CD8-positive, alpha-beta memory T cell (primary cell): ENCODE measurements at regions not wholly inside any gene's neighbourhood (a gene's known extent, or its start where the extent isn't known, plus 50 kb on each side); places are given as distances from the start of the nearest gene placed in this dataset.

ENCODE experiments used
- CTCF ChIA-PET: fragments of 350-600 bp; sonication (Branson Sonifier 250); formaldehyde crosslinking; loops from one replicate; lab custom pipeline; 2021; ENCODE audit warnings: antibody characterized with exemption; lab: Charles Lee
- POLR2A ChIA-PET: fragments of 350-600 bp; sonication (Branson Sonifier 250); formaldehyde crosslinking; loops from one replicate; lab custom pipeline; 2021; ENCODE audit warnings: antibody characterized with exemption; lab: Charles Lee
- DNase-seq, 5 donors: peaks; one replicate each; pipeline versions ENCODE4 v3.0.0 to v3.0.0-alpha.2; 2020 to 2022; ENCODE audit warnings: mixed read lengths in 1 of 5
- H3K27ac ChIP-seq: one replicate; pipeline ENCODE4 v1.7.0; 2013; ENCODE audit warnings: low read depth, mild to moderate bottlenecking, low read length, moderate library complexity
- H3K27me3 ChIP-seq: 2 replicates; pipeline ENCODE4 v1.7.0; 2013; ENCODE audit warnings: low read length, mild to moderate bottlenecking; ENCODE audit not compliant: insufficient read depth, poor library complexity, severe bottlenecking
- H3K36me3 ChIP-seq: 2 replicates; pipeline ENCODE4 v1.7.0; 2013; ENCODE audit warnings: mild to moderate bottlenecking, low read length, moderate library complexity; ENCODE audit not compliant: insufficient read depth
- H3K4me1 ChIP-seq: 2 replicates; pipeline ENCODE4 v1.7.0; 2013; ENCODE audit warnings: mild to moderate bottlenecking, low read length, moderate library complexity; ENCODE audit not compliant: insufficient read depth
- H3K4me3 ChIP-seq: 2 replicates; pipeline ENCODE4 v1.7.0; 2013; ENCODE audit warnings: mild to moderate bottlenecking, low read length
- H3K9me3 ChIP-seq: 2 replicates; pipeline ENCODE4 v1.7.0; 2013; ENCODE audit warnings: mild to moderate bottlenecking, low read length
- H3K27ac Mint-ChIP-seq, 8 donors: one replicate each; pipeline ENCODE4 v1.8.0; 2020 to 2021; ENCODE audit warnings: mixed read lengths in 8 of 8, mild to moderate bottlenecking in 6 of 8, inconsistent platforms in 3 of 8, moderate library complexity in 3 of 8
- H3K27me3 Mint-ChIP-seq, 2 donors: one replicate each; pipeline ENCODE4 v1.8.0; 2020 to 2021; ENCODE audit warnings: mixed read lengths in 2 of 2, mild to moderate bottlenecking in 1 of 2, moderate library complexity in 1 of 2
- H3K36me3 Mint-ChIP-seq, 3 donors: one replicate each; pipeline ENCODE4 v1.8.0; 2020 to 2021; ENCODE audit warnings: mixed read lengths in 3 of 3, inconsistent platforms in 1 of 3, mild to moderate bottlenecking in 1 of 3
- H3K4me1 Mint-ChIP-seq, 3 donors: one replicate each; pipeline ENCODE4 v1.8.0; 2020 to 2021; ENCODE audit warnings: mixed read lengths in 3 of 3, inconsistent platforms in 1 of 3, mild to moderate bottlenecking in 1 of 3
- H3K4me3 Mint-ChIP-seq, 7 donors: one replicate each; pipeline ENCODE4 v1.8.0; 2020 to 2021; ENCODE audit warnings: mixed read lengths in 7 of 7, mild to moderate bottlenecking in 6 of 7, moderate library complexity in 4 of 7, inconsistent platforms in 2 of 7
- H3K9me3 Mint-ChIP-seq, 5 donors: one replicate each; pipeline ENCODE4 v1.8.0; 2020 to 2022; ENCODE audit warnings: mixed read lengths in 5 of 5, mild to moderate bottlenecking in 3 of 5, moderate library complexity in 2 of 5, inconsistent platforms in 1 of 5

GRCh38 chr6:15129887-15130286, 116.0 kb upstream of the JARID2 start:
- ChIA-PET CTCF (no interaction called here), POLR2A (no interaction called here)
- Histone ChIP-seq H3K27ac (no peak overlapping the region), H3K27me3 (no peaks in the 10 kb centered on the region), H3K9me3 (no peaks in the 10 kb centered on the region), H3K36me3 (no peaks in the 10 kb centered on the region), H3K4me3 (no peak overlapping the region), H3K4me1 (no peaks in the 10 kb centered on the region)
- no peaks in the 10 kb centered on the region for H3K4me1 Mint-ChIP-seq
- no peaks in the 10 kb centered on the region for H3K36me3 Mint-ChIP-seq
- H3K9me3 Mint-ChIP-seq: no peaks in the 10 kb centered on the region
- peaks cover 0 to 5% of the 10 kb centered on the region in 2 donors for H3K27me3 Mint-ChIP-seq
- H3K27ac Mint-ChIP-seq: no peak overlapping the region
- H3K4me3 Mint-ChIP-seq: no peak overlapping the region
- no peak for DNase-seq

GRCh38 chr6:15131234-15131633, 114.6 kb upstream of the JARID2 start:
- no peaks in the 10 kb centered on the region for H3K36me3 Mint-ChIP-seq
- Histone ChIP-seq H3K4me1 (no peaks in the 10 kb centered on the region), H3K9me3 (no peaks in the 10 kb centered on the region), H3K27ac (no peak overlapping the region), H3K27me3 (no peaks in the 10 kb centered on the region), H3K36me3 (no peaks in the 10 kb centered on the region), H3K4me3 (no peak overlapping the region)
- DNase-seq: no peak
- H3K4me1 Mint-ChIP-seq: no peaks in the 10 kb centered on the region
- no peaks in the 10 kb centered on the region for H3K9me3 Mint-ChIP-seq
- no peak overlapping the region for H3K4me3 Mint-ChIP-seq
- ChIA-PET CTCF (no interaction called here), POLR2A (no interaction called here)
- H3K27ac Mint-ChIP-seq: peak overlapping the region in 1 of 8 donors; percentile 74
- H3K27me3 Mint-ChIP-seq: peaks cover 0 to 3% of the 10 kb centered on the region in 2 donors

- Mint-ChIP-seq H3K9me3 (no peaks in the 10 kb centered on the region), H3K27me3 (peaks cover 0 to 3% of the 10 kb centered on the region in 2 donors), H3K36me3 (no peaks in the 10 kb centered on the region), H3K4me1 (no peaks in the 10 kb centered on the region), H3K27ac (peak overlapping the region in 1 of 8 donors; percentile 11), H3K4me3 (no peak overlapping the region)
- no peaks in the 10 kb centered on the region for H3K9me3 ChIP-seq
- H3K4me1 ChIP-seq: no peaks in the 10 kb centered on the region
- no peak overlapping the region for H3K4me3 ChIP-seq
- DNase-seq: no peak
- H3K27ac ChIP-seq: no peak overlapping the region
- no peaks in the 10 kb centered on the region for H3K27me3 ChIP-seq
- POLR2A ChIA-PET: no interaction called here
- CTCF ChIA-PET: no interaction called here
- H3K36me3 ChIP-seq: no peaks in the 10 kb centered on the region
These were observed 114.2 kb upstream of the JARID2 start for GRCh38 chr6:15131651-15132061.

DNA sequence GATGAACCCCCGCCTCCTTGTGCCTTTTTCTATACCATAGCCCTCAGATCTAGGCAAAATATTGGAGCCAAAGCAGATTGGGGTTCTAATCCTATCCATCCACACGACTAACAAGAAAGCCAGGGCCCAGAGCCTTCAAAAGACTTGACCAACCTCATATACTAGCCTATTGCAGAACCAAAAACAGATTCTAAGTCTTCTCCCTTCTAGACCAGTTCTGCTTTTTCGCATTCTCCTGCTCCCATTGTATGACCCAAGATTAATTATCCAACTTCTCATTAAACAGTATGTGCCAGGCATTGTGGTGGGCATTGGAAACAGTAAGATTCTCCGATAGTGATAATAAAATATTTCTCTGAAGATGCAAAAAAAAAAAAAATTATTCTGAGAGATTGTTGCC, 113.7 kb upstream of the JARID2 start:
- Mint-ChIP-seq H3K4me1 (no peaks in the 10 kb centered on the region), H3K27ac (no peak overlapping the region), H3K27me3 (peaks cover 0 to 3% of the 10 kb centered on the region in 2 donors), H3K9me3 (no peaks in the 10 kb centered on the region), H3K36me3 (no peaks in the 10 kb centered on the region), H3K4me3 (no peak overlapping the region)
- ChIA-PET POLR2A (no interaction called here), CTCF (no interaction called here)
- Histone ChIP-seq H3K9me3 (no peaks in the 10 kb centered on the region), H3K4me1 (no peaks in the 10 kb centered on the region), H3K27ac (no peak overlapping the region), H3K27me3 (no peaks in the 10 kb centered on the region), H3K4me3 (no peak overlapping the region), H3K36me3 (no peaks in the 10 kb centered on the region)
- no peak for DNase-seq

- H3K9me3 ChIP-seq: no peaks in the 10 kb centered on the region
- no peak overlapping the region for H3K27ac ChIP-seq
- H3K4me3 ChIP-seq: no peak overlapping the region
- CTCF ChIA-PET: interaction anchor here (0.7 kb wide), 1 partner anchor 710 kb away, joined by 4 read pairs; no protein-coding TSS in a partner anchor
- Mint-ChIP-seq H3K27me3 (peaks cover 0 to 2% of the 10 kb centered on the region in 2 donors), H3K9me3 (no peaks in the 10 kb centered on the region), H3K27ac (no peak overlapping the region), H3K4me1 (no peaks in the 10 kb centered on the region), H3K36me3 (no peaks in the 10 kb centered on the region), H3K4me3 (peak overlapping the region in 1 of 7 donors; percentile 9)
- no peaks in the 10 kb centered on the region for H3K36me3 ChIP-seq
- DNase-seq: no peak
- no peaks in the 10 kb centered on the region for H3K27me3 ChIP-seq
- POLR2A ChIA-PET: no interaction called here
- H3K4me1 ChIP-seq: no peaks in the 10 kb centered on the region
These were observed 112.8 kb upstream of the JARID2 start for GRCh38 chr6:15132854-15133670.

DNA sequence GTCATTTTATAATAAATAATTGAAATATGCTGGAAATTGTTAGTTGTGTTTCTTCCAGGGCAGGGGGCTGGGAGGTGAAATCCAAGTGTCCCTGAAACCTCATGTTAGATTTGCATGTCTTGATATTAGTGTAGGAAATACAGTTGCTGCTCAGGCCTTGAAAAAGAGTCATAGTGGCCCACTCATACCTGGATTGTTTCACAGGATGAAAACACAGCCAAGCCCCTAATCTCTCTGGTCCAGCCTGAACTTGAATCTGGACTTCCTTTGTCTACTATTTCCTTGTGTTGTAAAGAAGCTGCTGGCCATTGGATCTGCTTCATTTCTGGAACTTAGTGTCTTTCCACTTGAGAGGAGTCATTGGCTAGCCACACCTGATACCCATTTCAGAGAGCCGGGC, 108.8 kb upstream of the JARID2 start:
- Mint-ChIP-seq H3K9me3 (no peaks in the 10 kb centered on the region), H3K36me3 (no peaks in the 10 kb centered on the region), H3K4me3 (no peak overlapping the region), H3K27me3 (peaks cover 4 to 6% of the 10 kb centered on the region in 2 donors), H3K27ac (no peak overlapping the region), H3K4me1 (no peaks in the 10 kb centered on the region)
- H3K4me1 ChIP-seq: no peaks in the 10 kb centered on the region
- no peak overlapping the region for H3K4me3 ChIP-seq
- no peaks in the 10 kb centered on the region for H3K9me3 ChIP-seq
- H3K27me3 ChIP-seq: no peaks in the 10 kb centered on the region
- no peak overlapping the region for H3K27ac ChIP-seq
- no peaks in the 10 kb centered on the region for H3K36me3 ChIP-seq
- CTCF ChIA-PET: no interaction called here
- POLR2A ChIA-PET: no interaction called here
- no peak for DNase-seq

- no peaks in the 10 kb centered on the region for H3K9me3 Mint-ChIP-seq
These were observed 102.8 kb upstream of the JARID2 start for GRCh38 chr6:15143086-15143485.

GRCh38 chr6:15143540-15143939, 102.3 kb upstream of the JARID2 start:
- H3K36me3 Mint-ChIP-seq: no peaks in the 10 kb centered on the region
- Histone ChIP-seq H3K36me3 (no peaks in the 10 kb centered on the region), H3K27ac (no peak overlapping the region), H3K27me3 (no peaks in the 10 kb centered on the region), H3K4me3 (no peak overlapping the region), H3K9me3 (no peaks in the 10 kb centered on the region), H3K4me1 (no peaks in the 10 kb centered on the region)
- H3K4me3 Mint-ChIP-seq: no peak overlapping the region
- peaks cover 2 to 22% of the 10 kb centered on the region in 2 donors for H3K27me3 Mint-ChIP-seq
- no peak for DNase-seq
- ChIA-PET CTCF (no interaction called here), POLR2A (no interaction called here)
- H3K27ac Mint-ChIP-seq: no peak overlapping the region
- H3K4me1 Mint-ChIP-seq: no peaks in the 10 kb centered on the region
- H3K9me3 Mint-ChIP-seq: no peaks in the 10 kb centered on the region

More at GRCh38 chr6:15143086-15143485, 102.8 kb upstream of the JARID2 start:
- H3K36me3 ChIP-seq: no peaks in the 10 kb centered on the region
- H3K27ac Mint-ChIP-seq: no peak overlapping the region
- no peak overlapping the region for H3K27ac ChIP-seq
- no peak overlapping the region for H3K4me3 Mint-ChIP-seq
- H3K36me3 Mint-ChIP-seq: no peaks in the 10 kb centered on the region
- H3K9me3 ChIP-seq: no peaks in the 10 kb centered on the region
- H3K4me1 Mint-ChIP-seq: no peaks in the 10 kb centered on the region
- no peaks in the 10 kb centered on the region for H3K27me3 ChIP-seq
- no peak overlapping the region for H3K4me3 ChIP-seq
- ChIA-PET CTCF (no interaction called here), POLR2A (no interaction called here)
- no peak for DNase-seq
- H3K27me3 Mint-ChIP-seq: peaks cover 2 to 22% of the 10 kb centered on the region in 2 donors
- no peaks in the 10 kb centered on the region for H3K4me1 ChIP-seq
